ENCODE measurements at regions not wholly inside any gene's neighbourhood (a gene's known extent, or its start where the extent isn't known, plus 50 kb on each side); places are given as distances from the start of the nearest gene placed in this dataset.

- TF ChIP-seq FOXA1 (IDR thresholded peaks at IDR 0.05) (no peak), LEF1 (IDR thresholded peaks at IDR 0.05; ENCODE audit: borderline replicate concordance) (no peak), SUZ12 (IDR thresholded peaks at IDR 0.05) (no peak), SP1 (IDR thresholded peaks at IDR 0.05) (no peak), NFRKB (IDR thresholded peaks at IDR 0.05) (no peak), ARNT (IDR thresholded peaks at IDR 0.05) (no peak), CTBP1 (IDR thresholded peaks at IDR 0.05; ENCODE audit: borderline replicate concordance) (no peak), L3MBTL2 (conservative IDR thresholded peaks at IDR 0.05) (no peak), HDGF (IDR thresholded peaks at IDR 0.05; ENCODE audit: borderline replicate concordance) (no peak), TARDBP (IDR thresholded peaks at IDR 0.05) (no peak), FOXK2 (IDR thresholded peaks at IDR 0.05) (no peak), BHLHE40 (IDR thresholded peaks at IDR 0.05; ENCODE audit: borderline replicate concordance) (no peak), ELF4 (IDR thresholded peaks at IDR 0.05) (no peak)
- TF ChIP-seq, protein P1, sequence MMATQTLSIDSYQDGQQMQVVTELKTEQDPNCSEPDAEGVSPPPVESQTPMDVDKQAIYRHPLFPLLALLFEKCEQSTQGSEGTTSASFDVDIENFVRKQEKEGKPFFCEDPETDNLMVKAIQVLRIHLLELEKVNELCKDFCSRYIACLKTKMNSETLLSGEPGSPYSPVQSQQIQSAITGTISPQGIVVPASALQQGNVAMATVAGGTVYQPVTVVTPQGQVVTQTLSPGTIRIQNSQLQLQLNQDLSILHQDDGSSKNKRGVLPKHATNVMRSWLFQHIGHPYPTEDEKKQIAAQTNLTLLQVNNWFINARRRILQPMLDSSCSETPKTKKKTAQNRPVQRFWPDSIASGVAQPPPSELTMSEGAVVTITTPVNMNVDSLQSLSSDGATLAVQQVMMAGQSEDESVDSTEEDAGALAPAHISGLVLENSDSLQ (IDR thresholded peaks at IDR 0.05), result no peak
Measured at GRCh38 chr3:82364827-82365226, 603.4 kb upstream of the GBE1 start.

Measured in HEK293T (cell line).